Common myeloid progenitor, CD34-positive (primary cell): ENCODE measurements at regions not wholly inside any gene's neighbourhood (a gene's known extent, or its start where the extent isn't known, plus 50 kb on each side); places are given as distances from the start of the nearest gene placed in this dataset.

Experiments used
- CTCF ChIA-PET: fragments of 350-600 bp; sonication (Branson Sonifier 250); formaldehyde crosslinking; loops from one replicate; lab custom pipeline; 2021; ENCODE audit warnings: antibody characterized with exemption; lab: Charles Lee
- POLR2A ChIA-PET: fragments of 350-600 bp; sonication (Branson Sonifier 250); formaldehyde crosslinking; loops from one replicate; lab custom pipeline; 2021; ENCODE audit warnings: antibody characterized with exemption; lab: Charles Lee
- DNase-seq, 3 donors: peaks; one replicate each; pipeline versions ENCODE4 v3.0.0 to v3.0.0-alpha.2; 2013
- H3K27ac ChIP-seq, 2 experiments: 1 replicate in 1 of 2; 2 replicates in 1 of 2; pipeline ENCODE4 v1.7.0; 2013; ENCODE audit warnings: inconsistent platforms in 2 of 2, low read length in 2 of 2, mild to moderate bottlenecking in 2 of 2, low read depth in 1 of 2, moderate library complexity in 1 of 2; ENCODE audit not compliant: severe bottlenecking in 2 of 2, insufficient read depth in 1 of 2, poor library complexity in 1 of 2
- H3K27me3 ChIP-seq, 5 experiments: replicated peaks in 2 of 5; 1 replicate in 3 of 5; 2 replicates in 2 of 5; pipeline versions ENCODE4 v1.6.1 to v1.7.0; 2013; ENCODE audit warnings: low read length in 4 of 5, mild to moderate bottlenecking in 2 of 5, moderate library complexity in 2 of 5, inconsistent platforms in 1 of 5; ENCODE audit not compliant: insufficient read depth in 5 of 5, control insufficient read depth in 4 of 5
- H3K36me3 ChIP-seq, 4 experiments: 1 replicate in 2 of 4; 2 replicates in 2 of 4; pipeline versions ENCODE4 v1.6.1 to v1.7.0; 2013; ENCODE audit warnings: low read length in 3 of 4, control low read depth in 1 of 4, mild to moderate bottlenecking in 1 of 4; ENCODE audit not compliant: control insufficient read depth in 4 of 4, insufficient read depth in 4 of 4
- H3K4me1 ChIP-seq, 4 experiments: 1 replicate in 3 of 4; 2 replicates in 1 of 4; pipeline versions ENCODE4 v1.6.1 to v1.7.1; 2013; ENCODE audit warnings: low read length in 3 of 4, mild to moderate bottlenecking in 3 of 4, control low read depth in 1 of 4, inconsistent platforms in 1 of 4, moderate library complexity in 1 of 4; ENCODE audit not compliant: control insufficient read depth in 4 of 4, insufficient read depth in 4 of 4; ENCODE audit errors: control extremely low read depth in 1 of 4
- H3K4me3 ChIP-seq, 7 experiments: 1 replicate in 4 of 7; 2 replicates in 3 of 7; pipeline versions ENCODE4 v1.5.1 to v1.7.0; 2013; ENCODE audit warnings: mild to moderate bottlenecking in 7 of 7, low read length in 6 of 7, moderate library complexity in 6 of 7, inconsistent platforms in 2 of 7, low read depth in 2 of 7, control low read depth in 1 of 7; ENCODE audit not compliant: insufficient read depth in 4 of 7, control insufficient read depth in 1 of 7; ENCODE audit errors: extremely low read depth in 1 of 7
- H3K9me3 ChIP-seq, 5 experiments: 1 replicate in 4 of 5; 2 replicates in 1 of 5; pipeline versions ENCODE4 v1.6.1 to v1.7.1; 2013; ENCODE audit warnings: low read length in 4 of 5, mild to moderate bottlenecking in 2 of 5, inconsistent platforms in 1 of 5, low read depth in 1 of 5, moderate library complexity in 1 of 5; ENCODE audit not compliant: control insufficient read depth in 4 of 5, insufficient read depth in 2 of 5; ENCODE audit errors: control extremely low read depth in 1 of 5
- WGBS: methylation state at CpG from one replicate; pipeline ENCODE4 v1.1.5; 2013; ENCODE audit not compliant: insufficient coverage; 5-methylcytosine and 5-hydroxymethylcytosine counted together

- CTCF ChIA-PET, result interaction anchor here (1.1 kb wide), 1 partner anchor 51 kb away, joined by 3 read pairs; no protein-coding TSS in a partner anchor
Observed at GRCh38 chr3:5278666-5279065, 91.2 kb downstream of the EDEM1 start.

GRCh38 chr3:5282703-5283102, 95.2 kb downstream of the EDEM1 start:
- WGBS, result no CpG with 5 or more reads among the region's 1 CpG

More at GRCh38 chr3:5278666-5279065, 91.2 kb downstream of the EDEM1 start:
- no peaks in the 10 kb centered on the region for H3K36me3 ChIP-seq
- no peaks in the 10 kb centered on the region for H3K27me3 ChIP-seq
- DNase-seq, result no peak
- POLR2A ChIA-PET, result no interaction called here
- no peak overlapping the region for H3K4me3 ChIP-seq
- no peaks in the 10 kb centered on the region for H3K4me1 ChIP-seq
- peaks cover 0 to 26% (median 6%) of the 10 kb centered on the region in 5 experiments for H3K9me3 ChIP-seq
- no peak overlapping the region for H3K27ac ChIP-seq

GRCh38 chr3:5285439-5285838, 97.9 kb downstream of the EDEM1 start:
- ChIA-PET CTCF (no interaction called here), POLR2A (no interaction called here)
- no peak overlapping the region for H3K4me3 ChIP-seq
- H3K9me3 ChIP-seq, result peaks cover 0 to 21% (median 10%) of the 10 kb centered on the region in 5 experiments
- H3K36me3 ChIP-seq, result no peaks in the 10 kb centered on the region
- no peaks in the 10 kb centered on the region for H3K4me1 ChIP-seq
- no peak overlapping the region for H3K27ac ChIP-seq
- no peaks in the 10 kb centered on the region for H3K27me3 ChIP-seq
- no peak for DNase-seq

More at GRCh38 chr3:5282703-5283102, 95.2 kb downstream of the EDEM1 start:
- H3K4me1 ChIP-seq, result no peaks in the 10 kb centered on the region
- H3K36me3 ChIP-seq, result no peaks in the 10 kb centered on the region
- DNase-seq, result no peak
- ChIA-PET POLR2A (no interaction called here), CTCF (no interaction called here)
- no peaks in the 10 kb centered on the region for H3K27me3 ChIP-seq
- no peak overlapping the region for H3K27ac ChIP-seq
- no peak overlapping the region for H3K4me3 ChIP-seq
- peaks cover 0 to 26% (median 11%) of the 10 kb centered on the region in 5 experiments for H3K9me3 ChIP-seq

GRCh38 chr3:5290915-5291314, 103.4 kb downstream of the EDEM1 start:
- H3K27me3 ChIP-seq, result no peaks in the 10 kb centered on the region
- peaks cover 0 to 5% (median 0%) of the 10 kb centered on the region in 5 experiments for H3K9me3 ChIP-seq
- no peak for DNase-seq
- no peak overlapping the region for H3K27ac ChIP-seq
- H3K4me1 ChIP-seq, result no peaks in the 10 kb centered on the region
- H3K4me3 ChIP-seq, result no peak overlapping the region
- WGBS, result 100% methylated on average over 3 of the region's 3 CpGs
- CTCF ChIA-PET, result no interaction called here
- POLR2A ChIA-PET, result no interaction called here
- no peaks in the 10 kb centered on the region for H3K36me3 ChIP-seq

GRCh38 chr3:5292512-5292911, 105.0 kb downstream of the EDEM1 start:
- H3K27ac ChIP-seq, result no peak overlapping the region
- CTCF ChIA-PET, result no interaction called here
- no peak overlapping the region for H3K4me3 ChIP-seq
- 96% methylated on average over 5 of the region's 7 CpGs for whole genome bisulfite sequencing
- POLR2A ChIA-PET, result no interaction called here
- DNase-seq, result no peak
- no peaks in the 10 kb centered on the region for H3K27me3 ChIP-seq
- no peaks in the 10 kb centered on the region for H3K4me1 ChIP-seq
- no peaks in the 10 kb centered on the region for H3K36me3 ChIP-seq
- peaks cover 0 to 5% (median 0%) of the 10 kb centered on the region in 5 experiments for H3K9me3 ChIP-seq

- no peak for DNase-seq
- Histone ChIP-seq H3K4me3 (no peak overlapping the region), H3K27me3 (no peaks in the 10 kb centered on the region), H3K36me3 (no peaks in the 10 kb centered on the region), H3K27ac (no peak overlapping the region), H3K4me1 (peaks cover 0 to 5% (median under 1%) of the 10 kb centered on the region in 4 experiments), H3K9me3 (peaks cover 0 to under 1% (median 0%) of the 10 kb centered on the region in 5 experiments)
- ChIA-PET CTCF (no interaction called here), POLR2A (no interaction called here)
- WGBS, result 83% methylated on average over 1 of the region's 2 CpGs
Observed at GRCh38 chr3:5293207-5293606, 105.7 kb downstream of the EDEM1 start.

- Histone ChIP-seq H3K4me3 (no peak overlapping the region), H3K27ac (no peak overlapping the region), H3K9me3 (no peaks in the 10 kb centered on the region), H3K27me3 (no peaks in the 10 kb centered on the region), H3K36me3 (no peaks in the 10 kb centered on the region), H3K4me1 (peaks cover 0 to 12% (median under 1%) of the 10 kb centered on the region in 4 experiments)
- no peak for DNase-seq
- WGBS, result 96% methylated on average over 4 of the region's 4 CpGs
- ChIA-PET CTCF (no interaction called here), POLR2A (no interaction called here)
Observed at GRCh38 chr3:5294356-5294755, 106.8 kb downstream of the EDEM1 start.
